Endothelial cell of umbilical vein (primary cell): ENCODE measurements at regions not wholly inside any gene's neighbourhood (a gene's known extent, or its start where the extent isn't known, plus 50 kb on each side); places are given as distances from the start of the nearest gene placed in this dataset.

Source experiments
- JUN ChIP-seq: IDR thresholded peaks from 2 replicates; pipeline ENCODE4 v1.6.1; 2011; ENCODE audit warnings: borderline replicate concordance, low read depth; ENCODE audit not compliant: insufficient read length, insufficient read depth
- MAX ChIP-seq: IDR thresholded peaks from 2 replicates; pipeline ENCODE4 v1.6.1; 2011; ENCODE audit not compliant: insufficient read depth, insufficient read length
- POLR2A ChIP-seq: IDR thresholded peaks from 2 replicates; pipeline ENCODE4 v1.6.1; 2012; ENCODE audit warnings: low read depth, mild to moderate bottlenecking, control low read depth, low read length
- POLR2AphosphoS5 ChIP-seq: IDR thresholded peaks from 2 replicates; pipeline ENCODE4 v1.6.1; 2012; ENCODE audit warnings: low read depth, mild to moderate bottlenecking, control low read depth, low read length, moderate library complexity; ENCODE audit not compliant: insufficient read depth
- TF ChIP-seq, protein P1 (sequence below), 2 donors: IDR thresholded peaks; 1 replicate in 1 of 2; 2 replicates in 1 of 2; pipeline ENCODE4 v1.5.1; 2011; ENCODE audit warnings: low read length in 2 of 2, mild to moderate bottlenecking in 2 of 2, moderate library complexity in 2 of 2, control low read depth in 1 of 2, inconsistent platforms in 1 of 2, low read depth in 1 of 2; ENCODE audit not compliant: insufficient read depth in 1 of 2; ENCODE audit errors: extremely low read depth in 1 of 2

DNA sequence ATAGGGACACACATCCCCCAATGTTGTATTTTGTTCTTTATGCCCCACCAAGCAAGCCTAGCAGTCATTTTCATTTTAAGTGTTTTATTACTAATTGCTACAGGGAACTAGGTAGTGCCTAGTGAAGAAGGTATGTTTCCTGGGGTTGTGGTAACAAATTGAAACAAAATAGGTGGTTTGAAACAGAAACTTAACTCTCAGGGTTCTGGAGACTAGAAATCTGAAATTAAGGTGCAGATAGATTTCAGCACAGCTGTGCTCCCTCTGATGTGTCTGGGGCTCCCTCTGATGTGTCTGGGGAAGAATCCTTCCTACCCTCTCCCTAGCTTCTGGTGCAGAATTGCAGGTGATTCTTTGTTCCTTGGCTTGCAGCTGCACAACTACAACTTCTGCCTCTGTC is 390.1 kb downstream of the ZFHX3 start:
- TF ChIP-seq JUN (no peak), POLR2AphosphoS5 (no peak), POLR2A (no peak), MAX (no peak)
- TF ChIP-seq, protein P1, sequence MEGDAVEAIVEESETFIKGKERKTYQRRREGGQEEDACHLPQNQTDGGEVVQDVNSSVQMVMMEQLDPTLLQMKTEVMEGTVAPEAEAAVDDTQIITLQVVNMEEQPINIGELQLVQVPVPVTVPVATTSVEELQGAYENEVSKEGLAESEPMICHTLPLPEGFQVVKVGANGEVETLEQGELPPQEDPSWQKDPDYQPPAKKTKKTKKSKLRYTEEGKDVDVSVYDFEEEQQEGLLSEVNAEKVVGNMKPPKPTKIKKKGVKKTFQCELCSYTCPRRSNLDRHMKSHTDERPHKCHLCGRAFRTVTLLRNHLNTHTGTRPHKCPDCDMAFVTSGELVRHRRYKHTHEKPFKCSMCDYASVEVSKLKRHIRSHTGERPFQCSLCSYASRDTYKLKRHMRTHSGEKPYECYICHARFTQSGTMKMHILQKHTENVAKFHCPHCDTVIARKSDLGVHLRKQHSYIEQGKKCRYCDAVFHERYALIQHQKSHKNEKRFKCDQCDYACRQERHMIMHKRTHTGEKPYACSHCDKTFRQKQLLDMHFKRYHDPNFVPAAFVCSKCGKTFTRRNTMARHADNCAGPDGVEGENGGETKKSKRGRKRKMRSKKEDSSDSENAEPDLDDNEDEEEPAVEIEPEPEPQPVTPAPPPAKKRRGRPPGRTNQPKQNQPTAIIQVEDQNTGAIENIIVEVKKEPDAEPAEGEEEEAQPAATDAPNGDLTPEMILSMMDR (IDR thresholded peaks at IDR 0.05; ENCODE audit: extremely low read depth in 1 of 2, insufficient read depth in 1 of 2, low read depth in 1 of 2, low read length in 2 of 2): no peak
